GM06990 (cell line): ENCODE measurements at regions not wholly inside any gene's neighbourhood (a gene's known extent, or its start where the extent isn't known, plus 50 kb on each side); places are given as distances from the start of the nearest gene placed in this dataset.

Experiments
- DNase-seq: peaks from one replicate; pipeline ENCODE4 v3.0.0-alpha.2; 2011; ENCODE audit not compliant: insufficient read length; ENCODE audit errors: extremely low read depth
- H3K27me3 ChIP-seq: replicated peaks from 2 replicates; pipeline ENCODE4 v1.6.0; 2011; ENCODE audit warnings: low read length; ENCODE audit not compliant: control insufficient read depth, insufficient read depth
- H3K36me3 ChIP-seq: 2 replicates; pipeline ENCODE4 v1.5.1; 2011; ENCODE audit warnings: low read length; ENCODE audit not compliant: control insufficient read depth, insufficient read depth
- H3K4me3 ChIP-seq: replicated peaks from 2 replicates; pipeline ENCODE4 v1.5.1; 2011; ENCODE audit warnings: low read depth, mild to moderate bottlenecking, control low read depth, low read length
- CTCF ChIP-seq: IDR thresholded peaks from 2 replicates; pipeline ENCODE4 v1.5.1; 2011; ENCODE audit warnings: low read length, control low read depth, mild to moderate bottlenecking, inconsistent platforms; ENCODE audit not compliant: insufficient read depth, poor library complexity, severe bottlenecking

- DNase-seq, result no peak
- no peak overlapping the region for H3K4me3 ChIP-seq
- no peak for TF ChIP-seq CTCF
- H3K36me3 ChIP-seq, result no peaks in the 10 kb centered on the region
- H3K27me3 ChIP-seq, result no peaks in the 10 kb centered on the region
Measured at GRCh38 chr16:65522412-65522811, 400.5 kb upstream of the CDH11 start.

DNA sequence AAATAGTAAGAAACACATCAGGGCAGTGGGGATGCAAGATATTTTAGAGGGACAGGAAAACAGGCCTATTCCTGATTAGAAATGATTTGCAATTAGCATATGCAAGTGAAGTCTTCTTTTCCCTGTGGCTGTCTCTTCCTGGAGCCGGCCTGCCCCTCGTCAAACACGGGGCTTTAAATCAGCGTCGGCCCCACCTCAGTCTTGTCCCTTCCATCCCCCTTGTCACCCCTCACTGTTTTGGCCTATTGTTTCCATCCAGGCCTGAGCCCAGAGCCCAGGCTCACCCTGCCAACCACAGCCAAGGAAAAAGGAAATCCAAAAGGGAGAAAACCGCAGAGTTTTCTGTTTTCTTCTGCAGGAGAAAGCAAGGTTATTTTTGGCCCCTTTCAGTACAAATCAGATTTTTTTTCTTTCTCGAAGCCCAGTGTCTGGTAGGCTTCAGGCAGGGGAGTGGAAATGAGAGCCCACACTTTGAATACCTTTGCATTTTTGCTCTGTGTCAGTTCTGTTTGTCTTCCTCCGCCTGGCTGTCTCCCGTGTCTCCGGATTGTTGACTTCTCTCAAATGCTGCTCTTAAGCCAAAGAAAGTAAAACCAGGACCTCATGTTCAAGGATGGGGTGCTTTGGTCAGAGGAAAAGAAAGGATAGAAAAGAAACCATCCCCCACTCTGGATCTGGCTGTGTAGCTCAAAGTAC lies 399.9 kb upstream of the CDH11 start:
- no peak overlapping the region for H3K4me3 ChIP-seq
- H3K27me3 ChIP-seq, result no peaks in the 10 kb centered on the region
- no peak for TF ChIP-seq CTCF

GRCh38 chr16:65519402-65519801 lies 397.5 kb upstream of the CDH11 start:
- no peak for TF ChIP-seq CTCF
- no peaks in the 10 kb centered on the region for H3K27me3 ChIP-seq
- no peaks in the 10 kb centered on the region for H3K36me3 ChIP-seq
- no peak overlapping the region for H3K4me3 ChIP-seq
- no peak for DNase-seq

More for the DNA sequence above, 399.9 kb upstream of the CDH11 start:
- no peaks in the 10 kb centered on the region for H3K36me3 ChIP-seq
- DNase-seq, result no peak

DNA sequence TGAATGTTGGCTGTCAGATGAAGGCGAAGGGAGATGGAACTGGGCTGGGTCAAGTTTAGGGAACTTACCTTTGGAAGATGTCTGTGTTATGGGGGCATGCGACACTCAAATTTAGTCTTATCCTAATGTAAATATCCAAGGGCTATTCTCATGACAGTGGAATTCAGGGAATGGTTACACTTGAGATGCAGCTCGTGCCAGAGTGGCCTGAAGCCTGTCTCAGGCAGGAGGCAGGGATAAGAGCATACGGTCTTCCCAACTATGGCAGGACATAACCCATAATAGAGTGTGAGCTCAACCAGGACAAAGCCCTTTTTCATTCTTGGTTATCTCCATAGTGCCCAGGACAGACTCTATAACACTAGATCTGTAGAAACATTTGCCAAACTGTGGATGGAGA lies 393.3 kb upstream of the CDH11 start:
- Histone ChIP-seq H3K36me3 (no peaks in the 10 kb centered on the region), H3K27me3 (no peaks in the 10 kb centered on the region), H3K4me3 (no peak overlapping the region)
- no peak for DNase-seq
- TF ChIP-seq CTCF, result no peak

DNA sequence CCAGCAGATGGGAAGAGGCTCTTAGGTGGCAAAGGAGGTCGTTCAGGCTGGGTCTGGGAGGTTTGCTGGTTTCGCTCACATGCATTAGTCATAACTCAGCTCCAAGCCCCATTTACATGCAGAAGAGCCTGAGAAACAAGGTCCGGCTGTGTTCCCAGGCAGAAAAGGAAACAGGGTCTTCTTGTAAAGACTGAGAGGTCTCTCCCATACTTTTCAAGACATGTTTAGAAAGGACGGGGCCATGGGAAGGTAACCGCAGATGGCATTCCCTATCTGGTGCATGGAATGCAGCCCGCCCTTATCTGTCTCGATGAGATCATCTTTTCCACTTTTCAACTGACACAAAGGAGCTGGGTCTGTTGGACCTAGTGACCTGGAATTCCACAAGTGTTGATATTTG lies 389.0 kb upstream of the CDH11 start:
- no peak overlapping the region for H3K4me3 ChIP-seq
- no peaks in the 10 kb centered on the region for H3K36me3 ChIP-seq
- no peak for DNase-seq
- H3K27me3 ChIP-seq, result no peaks in the 10 kb centered on the region
- TF ChIP-seq CTCF, result no peak

DNA sequence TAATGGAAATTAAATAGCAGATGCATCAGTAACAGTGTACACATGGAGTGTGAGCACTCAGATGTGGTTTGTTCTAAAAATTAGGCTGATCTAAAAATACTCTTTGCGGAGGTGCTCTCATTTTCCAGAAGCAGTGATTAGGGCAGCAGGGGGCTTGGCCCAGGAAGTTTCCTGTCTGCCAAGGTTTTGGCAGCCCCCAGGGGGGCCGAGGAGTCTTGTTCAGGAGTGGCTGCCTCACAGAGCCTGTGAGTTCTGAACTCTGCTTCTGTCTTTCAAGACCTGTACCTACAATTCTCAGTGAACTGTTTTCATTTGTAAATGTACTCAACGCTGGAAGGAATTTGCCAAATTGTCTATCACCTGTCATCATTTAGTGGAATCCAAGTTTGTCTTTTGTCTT lies 388.4 kb upstream of the CDH11 start:
- Histone ChIP-seq H3K4me3 (no peak overlapping the region), H3K36me3 (no peaks in the 10 kb centered on the region), H3K27me3 (no peaks in the 10 kb centered on the region)
- no peak for DNase-seq
- no peak for TF ChIP-seq CTCF
